ENCODE measurements at regions not wholly inside any gene's neighbourhood (a gene's known extent, or its start where the extent isn't known, plus 50 kb on each side); places are given as distances from the start of the nearest gene placed in this dataset.

- TF ChIP-seq CTCF (conservative IDR thresholded peaks at IDR 0.05; ENCODE audit: low read depth, low read length) (no peak), EZH2 (IDR thresholded peaks at IDR 0.05; ENCODE audit: borderline replicate concordance, low read depth, low read length, poor library complexity, severe bottlenecking) (no peak)
These were observed 1255.9 kb upstream of the MIR17HG start for GRCh38 chr13:90091611-90092010.

Measured in A673 (cell line).